ENCODE measurements at regions not wholly inside any gene's neighbourhood (a gene's known extent, or its start where the extent isn't known, plus 50 kb on each side); places are given as distances from the start of the nearest gene placed in this dataset.
"Not testable (repeated sequence)": the region's sequence is repeated elsewhere in the genome, so short reads cannot be mapped to it uniquely, and the experiment has no call there.

DNA sequence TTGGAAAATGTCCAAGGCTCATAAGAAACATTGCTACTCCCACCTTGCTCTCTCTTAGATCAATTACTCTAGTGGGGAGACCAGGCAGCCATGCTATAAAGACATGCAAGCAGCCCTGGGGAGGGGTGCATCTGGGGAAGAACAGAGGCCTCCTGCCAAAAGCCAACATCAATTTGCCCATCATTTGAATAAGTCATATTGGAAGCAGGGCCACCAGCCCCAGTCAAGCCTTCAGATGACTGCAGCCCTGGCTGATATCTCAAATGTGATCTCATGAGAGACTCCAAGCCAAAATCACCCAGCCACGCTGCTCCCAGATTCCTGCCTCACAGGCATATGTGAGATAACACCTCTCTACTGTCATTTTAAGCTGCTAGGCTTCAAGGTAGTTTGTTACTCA, 157.5 kb upstream of the PDE1C start:
- DNase-seq (ENCODE audit: low read depth in 2 of 2, low spot score in 1 of 2), result no peak

DNA sequence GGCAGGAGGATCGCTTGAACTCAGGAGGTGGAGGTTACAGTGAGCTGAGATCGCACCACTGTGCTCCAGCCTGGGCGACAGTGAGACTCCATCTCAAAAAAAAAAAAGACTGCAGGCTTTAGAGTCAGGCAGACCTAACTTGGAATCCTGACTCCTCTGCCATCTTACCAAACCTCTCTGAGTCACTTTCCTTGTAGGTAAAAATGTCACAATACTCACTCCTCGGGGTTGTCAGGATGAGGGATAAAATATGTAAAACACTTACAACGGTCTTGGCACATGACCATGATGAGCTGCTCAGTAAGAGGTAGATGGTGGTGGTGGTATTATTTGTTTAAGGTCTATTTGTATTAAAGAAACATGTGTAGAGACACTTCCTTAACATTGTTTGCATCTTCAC, 154.1 kb upstream of the PDE1C start:
- DNase-seq (ENCODE audit: low read depth in 2 of 2, low spot score in 1 of 2), result no peak

DNA sequence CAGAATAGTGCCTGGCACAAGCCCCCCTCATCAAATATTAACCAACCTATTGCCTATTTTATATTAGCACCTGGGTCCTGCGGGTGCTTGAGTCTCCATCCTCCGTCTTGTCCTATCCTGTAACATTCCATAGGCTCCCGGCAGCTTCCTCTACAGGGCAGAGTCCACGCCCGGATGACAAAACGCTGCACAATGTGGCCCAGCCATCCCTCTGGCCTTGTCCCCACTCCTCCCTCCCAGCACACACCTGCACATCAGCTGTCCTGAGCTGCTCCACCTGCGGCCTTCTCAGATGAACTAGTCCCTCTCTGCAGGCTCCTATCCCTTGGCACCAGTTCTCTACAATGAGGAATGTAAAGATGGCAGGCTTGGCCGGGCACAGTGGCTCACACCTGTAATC, 153.5 kb upstream of the PDE1C start:
- DNase-seq (ENCODE audit: low read depth in 2 of 2, low spot score in 1 of 2), result no peak

DNA sequence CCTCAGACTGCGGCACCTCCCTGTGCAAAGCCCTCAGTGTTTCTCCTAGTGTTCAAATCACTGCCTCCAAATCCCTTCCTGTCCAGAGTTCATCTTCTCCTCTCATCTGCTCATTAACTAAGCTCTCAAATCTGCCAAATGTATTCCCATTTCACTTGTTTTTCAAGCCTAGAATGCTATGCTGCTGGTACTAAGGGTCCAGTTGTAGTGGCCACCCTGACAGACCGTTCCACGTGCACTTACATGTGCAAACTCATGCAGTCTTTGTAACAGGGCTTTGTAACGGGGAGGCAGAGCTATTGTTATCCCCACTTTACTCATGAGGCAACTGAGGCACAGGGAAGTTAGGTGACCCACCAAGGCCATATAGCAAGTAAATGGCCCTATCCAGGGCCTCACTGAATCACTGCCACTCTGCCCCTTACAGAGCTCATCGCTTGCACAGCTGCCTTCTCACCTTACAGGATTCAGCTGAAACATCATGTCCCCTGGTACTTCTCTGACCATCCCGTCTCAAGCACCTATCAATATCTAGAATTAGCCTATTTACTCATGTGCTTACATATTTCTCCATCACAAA, 153.0 kb upstream of the PDE1C start:
- DNase-seq (ENCODE audit: low read depth in 2 of 2, low spot score in 1 of 2), result no peak

DNA sequence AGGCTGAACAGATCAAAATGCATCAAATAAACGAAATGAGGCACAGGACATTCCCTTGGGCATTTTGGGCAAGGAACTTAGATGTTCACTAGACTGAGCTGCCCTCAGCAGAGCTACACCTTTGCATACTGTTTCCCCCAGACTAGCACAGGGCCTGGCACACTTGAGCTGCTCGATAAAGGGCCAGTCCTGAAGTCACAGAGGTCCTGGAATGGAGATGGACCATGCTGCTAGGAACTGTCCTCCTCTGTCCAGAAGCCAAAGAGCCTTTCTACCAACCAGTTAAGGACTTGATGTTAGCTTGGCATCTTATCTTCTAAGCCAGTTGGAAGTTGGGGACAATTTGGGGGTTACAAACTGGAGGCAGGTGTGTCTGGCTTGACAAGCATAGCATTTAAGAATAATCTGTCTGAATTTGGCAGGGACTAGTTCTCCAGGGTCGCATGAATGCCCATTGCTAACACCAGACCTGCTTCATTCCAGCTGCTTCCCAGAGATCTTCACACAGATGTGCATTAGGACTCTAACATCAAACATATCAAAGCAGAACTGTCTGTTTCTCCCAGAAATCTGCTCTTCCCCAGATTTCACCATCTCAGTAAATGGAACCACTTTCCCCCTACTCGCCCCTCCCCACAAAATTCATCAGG, 152.2 kb upstream of the PDE1C start:
- no peak for DNase-seq (ENCODE audit: low read depth in 2 of 2, low spot score in 1 of 2)

DNA sequence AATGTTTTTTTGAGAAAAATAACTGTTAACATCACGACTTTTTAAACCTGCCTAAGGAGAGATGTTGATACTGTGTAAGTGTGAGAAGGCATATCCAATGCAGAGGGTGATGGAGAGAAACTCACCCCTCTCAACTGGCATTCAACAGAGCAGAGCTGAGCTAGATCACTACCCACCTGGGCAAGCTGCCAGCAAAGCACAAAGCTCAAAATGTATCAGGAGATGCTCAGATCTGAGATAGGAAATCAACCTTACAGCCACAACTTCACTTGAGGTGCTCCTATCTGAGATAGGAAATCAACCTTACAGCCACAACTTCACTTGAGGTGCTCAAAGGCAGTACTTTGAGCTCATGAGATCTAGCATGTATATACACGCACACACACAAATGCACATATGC, 151.5 kb upstream of the PDE1C start:
- no peak for DNase-seq (ENCODE audit: low read depth in 2 of 2, low spot score in 1 of 2)

DNA sequence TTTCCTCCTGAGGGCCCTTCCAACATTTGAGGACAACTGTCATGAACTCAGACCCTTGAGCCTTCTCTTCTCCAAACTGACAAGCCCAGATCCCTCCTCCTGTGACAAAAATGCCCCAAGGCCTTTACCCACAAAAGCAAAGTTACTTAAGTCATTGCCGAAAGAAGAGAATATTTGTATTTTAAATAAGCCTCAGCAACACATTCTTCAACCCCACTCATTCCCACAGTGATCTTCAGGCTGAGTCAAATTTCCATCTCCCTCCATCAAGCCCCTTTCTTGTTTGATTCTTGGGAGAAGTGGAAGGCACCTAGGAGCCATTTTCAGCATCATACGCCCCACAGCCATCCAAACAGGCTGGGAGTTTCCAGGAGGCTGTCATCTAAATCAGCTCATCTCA, 150.8 kb upstream of the PDE1C start:
- DNase-seq (ENCODE audit: low read depth in 2 of 2, low spot score in 1 of 2), result no peak

DNA sequence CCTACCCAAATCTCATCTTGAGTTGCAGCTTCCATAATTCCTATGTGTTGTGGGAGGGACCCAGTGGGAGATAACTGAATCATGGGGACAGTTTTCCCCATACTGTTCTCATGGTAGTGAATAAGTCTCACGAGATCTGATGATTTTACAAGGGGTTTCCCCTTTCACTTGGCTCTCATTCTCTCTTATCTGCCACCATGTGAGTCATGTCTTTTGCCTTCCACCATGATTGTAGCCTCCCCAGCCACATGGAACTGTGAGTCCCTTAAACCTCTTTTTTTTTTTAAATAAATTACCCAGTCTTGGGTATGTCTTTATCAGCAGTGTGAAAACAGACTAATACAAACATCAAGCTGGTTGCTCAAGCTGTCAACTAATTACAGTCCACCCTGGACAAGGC, 149.6 kb upstream of the PDE1C start:
- not testable (repeated sequence) for DNase-seq (ENCODE audit: low read depth in 2 of 2, low spot score in 1 of 2)

DNA sequence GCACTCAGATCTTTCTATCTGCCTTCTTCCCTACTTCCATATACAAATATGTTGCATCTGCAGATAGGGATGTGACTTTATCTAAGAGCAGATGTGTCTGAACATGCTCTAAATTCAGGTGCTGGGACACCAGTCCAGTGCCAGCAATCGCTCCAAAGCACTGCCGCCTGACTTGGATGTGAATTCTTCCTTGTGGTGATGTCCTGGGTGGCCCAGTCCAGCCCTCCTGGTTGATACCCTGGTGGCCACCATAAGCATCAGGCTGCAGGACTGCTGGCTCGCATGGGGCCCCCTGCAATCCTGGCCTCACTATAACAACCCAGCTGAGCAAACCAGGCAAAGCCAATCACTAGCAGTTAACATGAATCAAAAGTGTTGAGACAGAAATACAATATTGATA, 149.2 kb upstream of the PDE1C start:
- no peak for DNase-seq (ENCODE audit: low read depth in 2 of 2, low spot score in 1 of 2)

DNA sequence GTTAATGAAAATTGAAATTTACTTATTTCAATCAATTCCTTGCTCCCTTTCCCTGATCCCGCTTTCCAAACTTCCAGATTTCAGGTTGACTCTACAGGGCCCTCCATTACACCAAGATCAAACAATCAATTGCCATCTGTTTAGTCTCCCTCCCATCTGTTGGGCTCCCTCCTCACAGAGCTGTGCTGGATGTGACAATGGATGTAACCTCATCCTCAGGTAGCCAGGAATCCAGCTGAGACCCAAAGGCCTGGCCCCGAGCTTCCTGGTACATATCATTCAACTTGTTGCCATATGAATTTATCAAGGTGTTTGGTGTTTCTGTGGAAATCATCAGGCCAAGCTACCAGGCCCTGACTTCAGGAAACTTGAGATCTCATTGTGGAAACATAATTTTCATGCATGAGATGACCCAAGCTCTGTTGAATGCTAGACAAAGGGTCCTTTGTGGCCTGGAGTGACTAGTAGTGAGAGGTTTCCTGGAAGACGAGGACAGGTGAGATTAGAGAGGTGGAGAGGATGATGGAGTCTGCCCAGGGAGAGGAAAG, 148.6 kb upstream of the PDE1C start:
- DNase-seq (ENCODE audit: low read depth in 2 of 2, low spot score in 1 of 2), result no peak

DNA sequence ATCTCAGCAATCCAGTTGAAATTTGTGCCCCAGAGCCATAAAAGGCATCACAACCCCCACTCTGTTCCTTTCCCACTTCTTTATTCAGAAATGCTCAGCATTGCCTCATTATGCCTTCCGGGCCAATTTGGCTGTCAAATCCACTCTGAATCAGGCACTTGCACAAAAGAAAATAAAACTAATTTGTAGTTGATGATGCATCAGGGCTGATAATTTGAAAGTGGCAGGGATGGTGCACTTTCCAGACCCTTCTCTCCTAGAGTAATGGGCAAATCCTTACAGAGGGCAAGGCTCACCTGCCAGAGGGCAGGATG, 147.9 kb upstream of the PDE1C start:
- no peak for DNase-seq (ENCODE audit: low read depth in 2 of 2, low spot score in 1 of 2)

DNA sequence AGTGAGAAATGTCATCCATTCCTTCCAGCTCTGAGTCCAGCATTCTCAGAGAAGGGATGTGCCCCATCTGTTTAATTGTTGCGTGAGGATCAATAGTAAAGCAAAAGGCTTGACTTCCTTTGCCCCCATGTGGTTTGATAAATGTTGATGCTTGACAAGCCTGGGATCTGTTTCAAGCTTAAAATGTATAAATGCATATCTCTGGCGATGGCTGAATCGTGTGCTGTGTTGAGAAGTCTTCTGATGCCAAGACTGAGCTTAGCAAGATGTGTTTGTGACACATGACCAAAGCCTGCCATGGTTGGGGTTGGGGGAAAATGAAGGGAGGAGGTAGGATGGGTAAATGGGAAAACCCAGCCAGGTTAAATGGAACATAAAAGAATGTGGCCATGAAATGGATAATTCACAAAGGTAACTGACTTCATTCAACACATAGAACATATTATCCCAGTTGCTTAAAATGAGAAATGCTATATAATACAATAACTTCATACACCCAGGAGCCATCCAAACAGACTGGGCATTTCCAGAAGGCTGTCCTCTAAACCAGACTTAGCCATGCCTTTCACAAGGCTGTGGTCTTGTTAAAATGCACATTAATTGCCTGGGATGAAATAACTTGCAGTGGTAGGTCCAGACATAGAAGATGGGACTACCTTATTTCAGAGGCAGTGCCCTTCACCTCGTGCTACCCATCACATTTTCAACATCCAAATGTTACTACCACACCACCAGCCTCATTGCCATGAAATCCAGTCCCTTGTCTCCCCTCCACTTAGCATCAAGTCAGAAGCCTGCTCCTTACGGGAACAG, 147.3 kb upstream of the PDE1C start:
- no peak for DNase-seq (ENCODE audit: low read depth in 2 of 2, low spot score in 1 of 2)

DNA sequence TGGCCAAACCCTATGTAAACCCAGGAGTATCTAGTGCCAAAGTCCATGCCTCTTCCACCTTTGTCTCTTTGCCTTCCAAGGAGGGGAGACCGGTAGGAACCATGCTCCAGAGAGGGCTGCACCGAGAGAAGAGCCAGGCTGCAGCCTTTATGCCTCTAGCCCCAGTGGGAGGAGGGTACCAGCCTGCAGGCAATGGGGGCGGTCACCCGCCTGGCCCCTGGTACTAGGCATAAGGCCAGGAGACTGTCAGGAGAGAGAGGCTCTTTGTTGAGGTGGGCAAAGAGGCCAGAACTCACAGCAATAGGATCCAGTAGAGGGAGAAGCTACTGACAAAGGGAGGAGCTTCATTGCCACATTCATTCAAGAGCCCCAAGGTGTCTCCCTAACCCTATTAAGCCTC, 146.6 kb upstream of the PDE1C start:
- no peak for DNase-seq (ENCODE audit: low read depth in 2 of 2, low spot score in 1 of 2)

DNA sequence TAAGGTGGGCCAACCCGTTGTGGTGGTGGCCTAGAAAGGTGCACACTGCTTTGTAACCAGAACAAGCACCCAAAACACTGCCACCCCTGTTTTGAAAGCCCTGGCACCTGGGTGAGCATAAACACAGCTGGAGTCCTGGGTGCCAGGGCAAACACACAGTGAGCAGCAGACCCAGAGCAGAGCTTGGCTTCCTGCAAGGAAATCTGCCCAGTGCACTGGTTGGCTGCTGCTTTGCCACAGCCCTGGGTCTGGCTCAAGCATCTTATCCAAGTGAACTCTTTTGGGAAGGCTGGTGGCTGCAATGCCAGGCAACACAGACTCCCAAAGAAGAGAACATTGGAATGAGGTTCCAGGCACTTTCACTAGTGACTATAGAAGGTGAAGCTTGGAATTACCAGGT, 145.5 kb upstream of the PDE1C start:
- DNase-seq (ENCODE audit: low read depth in 2 of 2, low spot score in 1 of 2), result no peak

DNA sequence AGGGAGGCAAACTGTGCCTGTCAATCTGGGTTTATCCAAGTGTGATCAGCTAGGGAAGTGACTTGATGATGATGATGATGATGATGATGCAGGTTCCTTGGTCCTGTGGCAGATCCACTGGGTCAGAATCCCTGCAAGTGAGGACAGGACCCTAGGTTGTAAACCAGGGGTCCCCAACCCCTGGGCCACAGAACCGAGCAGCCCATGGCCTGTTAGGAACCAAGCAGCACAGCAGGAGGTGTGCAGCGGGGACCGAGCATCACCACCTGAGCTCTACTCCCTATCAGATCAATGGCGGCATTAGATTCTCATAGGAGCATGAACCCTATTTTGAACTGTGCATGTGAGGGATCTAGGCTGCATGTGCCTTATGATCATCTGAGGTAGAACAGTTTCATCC, 144.7 kb upstream of the PDE1C start:
- DNase-seq (ENCODE audit: low read depth in 2 of 2, low spot score in 1 of 2), result no peak

DNA sequence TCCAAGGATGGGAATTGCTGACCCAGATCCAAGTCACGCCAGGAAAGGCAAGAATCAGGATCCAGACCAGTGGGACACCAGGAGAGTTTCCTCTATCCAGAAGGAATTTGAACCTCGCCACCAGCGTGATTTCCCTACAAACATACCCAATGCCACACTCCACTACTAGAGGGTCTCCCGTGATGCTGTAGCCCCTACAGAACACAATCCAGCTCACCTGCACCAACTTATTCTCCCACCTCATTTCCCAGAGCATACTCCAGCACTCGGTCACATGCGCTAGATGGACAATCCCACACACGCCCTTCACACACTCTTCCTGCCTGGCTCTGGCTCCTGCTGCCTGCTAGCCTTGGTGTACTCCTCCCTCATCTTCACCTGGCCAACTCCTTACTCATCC, 142.1 kb upstream of the PDE1C start:
- no peak for DNase-seq (ENCODE audit: low read depth in 2 of 2, low spot score in 1 of 2)

DNA sequence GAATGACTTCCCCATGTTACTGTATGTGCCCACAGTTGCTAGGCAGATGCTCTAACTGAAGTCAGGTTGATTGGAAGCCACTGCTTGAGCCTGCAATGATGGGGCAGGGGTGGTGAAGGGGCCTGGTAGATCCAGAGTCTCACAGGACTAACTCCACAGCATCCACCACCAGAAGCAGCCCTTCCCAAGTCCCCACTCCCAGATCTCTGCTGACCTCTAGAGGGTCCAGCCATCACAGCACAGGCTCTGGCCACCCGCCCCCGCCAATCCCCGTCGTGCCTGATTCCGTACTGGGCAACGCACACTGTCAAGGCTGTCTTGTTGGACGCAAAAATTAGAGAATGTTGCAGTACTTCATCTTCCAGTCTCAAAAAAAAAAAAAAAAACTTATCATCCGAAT, 136.8 kb upstream of the PDE1C start:
- no peak for DNase-seq (ENCODE audit: low read depth in 2 of 2, low spot score in 1 of 2)

DNA sequence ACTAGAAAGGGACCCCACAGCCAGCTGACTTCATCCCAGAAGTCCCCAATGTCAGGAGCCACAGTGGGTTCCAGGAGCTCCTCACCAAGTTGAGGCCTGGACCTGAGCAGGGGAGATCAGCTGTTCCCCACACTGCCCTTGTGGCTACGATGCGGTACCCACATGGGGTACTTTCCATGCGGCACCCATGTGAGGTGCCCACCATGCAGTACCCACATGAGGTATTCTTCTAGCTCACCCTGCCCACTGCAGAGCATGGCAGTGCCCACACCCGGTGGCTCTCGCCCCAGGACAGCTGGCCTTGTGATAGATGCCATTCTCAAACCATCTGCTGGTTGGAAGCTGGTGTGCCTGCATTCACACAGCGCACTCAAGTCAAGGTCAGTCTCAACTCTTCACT, 136.3 kb upstream of the PDE1C start:
- no peak for DNase-seq (ENCODE audit: low read depth in 2 of 2, low spot score in 1 of 2)

DNA sequence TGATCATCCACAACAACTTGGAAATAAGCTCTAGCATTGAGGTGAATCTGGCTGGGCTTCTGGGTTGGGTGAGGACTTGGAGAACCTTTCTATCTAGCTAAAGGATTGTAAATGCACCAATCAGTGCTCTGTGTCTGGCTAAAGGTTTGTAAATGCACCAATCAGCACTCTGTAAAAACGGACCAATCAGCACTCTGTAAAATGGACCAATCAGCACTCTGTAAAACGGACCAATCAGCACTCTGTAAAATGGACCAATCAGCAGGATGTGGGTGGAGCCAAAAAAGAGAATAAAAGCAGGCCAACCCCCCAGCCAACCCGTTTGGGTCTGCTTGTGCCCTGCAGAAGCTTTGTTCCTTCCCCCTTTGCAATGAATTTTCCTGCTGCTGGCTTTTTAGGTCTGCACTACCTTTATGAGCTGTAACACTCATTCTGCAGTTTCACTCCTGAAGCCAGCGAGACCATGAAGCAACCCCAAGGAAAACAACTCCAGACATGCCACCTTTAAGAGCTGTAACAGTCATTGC, 135.2 kb upstream of the PDE1C start:
- not testable (repeated sequence) for DNase-seq (ENCODE audit: low read depth in 2 of 2, low spot score in 1 of 2)

DNA sequence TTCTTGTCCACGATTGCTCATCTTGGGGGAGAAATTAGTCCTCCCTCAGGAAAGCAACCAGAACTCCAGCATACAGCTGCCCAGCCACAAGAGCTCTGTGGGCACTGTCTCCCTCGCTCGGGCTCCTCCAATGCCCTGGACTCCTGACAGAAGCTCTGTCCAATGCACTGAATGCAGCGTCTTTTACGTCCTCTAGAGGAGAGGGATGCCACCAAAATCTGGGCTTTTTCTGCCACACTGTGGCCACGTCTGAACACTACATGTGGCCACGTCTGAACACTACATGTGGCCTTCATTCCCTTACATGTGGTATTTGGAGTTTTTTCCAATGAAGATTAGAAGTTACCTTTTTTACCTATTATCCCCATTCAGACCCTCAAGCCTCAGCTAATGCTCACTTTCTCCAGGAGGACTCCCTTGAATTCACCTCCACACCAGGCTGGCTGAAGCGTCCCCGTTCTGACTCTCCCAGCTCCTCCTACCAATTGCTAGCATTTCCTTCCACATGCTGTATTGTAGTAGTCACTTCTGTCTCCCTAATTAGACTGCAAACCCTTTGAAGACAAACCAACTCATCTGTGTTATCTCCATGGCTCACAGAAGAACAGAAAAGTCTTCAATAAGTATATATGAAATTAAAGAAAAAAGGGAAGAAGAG, 134.3 kb upstream of the PDE1C start:
- DNase-seq (ENCODE audit: low read depth in 2 of 2, low spot score in 1 of 2), result no peak

DNA sequence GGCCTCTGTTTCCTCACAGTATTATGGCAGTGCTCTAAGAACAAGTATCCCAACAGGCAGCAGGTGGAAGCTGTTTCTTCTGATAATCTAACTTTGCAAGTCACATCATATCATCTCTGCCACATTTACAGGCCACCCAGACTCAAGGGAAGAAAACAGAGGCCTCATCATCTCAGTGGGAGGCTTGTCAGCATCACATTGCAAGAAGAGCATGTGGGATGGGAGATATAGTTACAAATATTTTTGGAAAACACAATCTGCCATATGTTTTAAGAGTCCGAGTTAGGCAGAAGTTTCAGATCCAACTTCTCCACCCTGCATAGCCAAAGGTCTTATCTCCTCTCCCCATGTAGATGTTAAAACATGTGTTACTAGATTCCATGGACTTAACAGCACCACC, 130.4 kb upstream of the PDE1C start:
- no peak for DNase-seq (ENCODE audit: low read depth in 2 of 2, low spot score in 1 of 2)

DNA sequence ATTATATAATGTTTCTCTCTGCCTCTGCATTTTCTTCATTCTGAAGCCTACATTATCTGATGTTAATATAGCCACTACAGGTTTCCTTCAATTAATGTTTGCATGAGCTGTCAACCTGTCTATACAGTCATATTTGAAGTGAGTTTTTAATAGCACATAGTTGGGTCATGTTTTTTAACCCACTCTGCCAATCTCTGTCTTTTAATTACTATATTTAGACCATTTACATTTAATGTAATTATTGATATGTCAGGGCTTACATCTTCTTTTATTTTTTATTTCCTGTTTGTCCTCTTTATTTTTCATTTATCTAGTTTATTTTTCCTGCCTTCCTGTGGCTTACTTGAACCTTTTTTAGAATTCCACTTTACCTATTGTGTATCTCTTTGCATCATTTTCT, 124.3 kb upstream of the PDE1C start:
- no peak for DNase-seq (ENCODE audit: low read depth in 2 of 2, low spot score in 1 of 2)

All from stimulated activated CD8-positive, alpha-beta memory T cell treated with anti-CD3 and anti-CD28 coated beads, Interleukin-4, amount 100 ng/mL, for 1 hour (primary cell).